B cell (primary cell): ENCODE measurements at regions not wholly inside any gene's neighbourhood (a gene's known extent, or its start where the extent isn't known, plus 50 kb on each side); places are given as distances from the start of the nearest gene placed in this dataset.

Source experiments
- ATAC-seq: fragments of 200-7000 bp; cut with Tn5 transposase; one replicate; pipeline ENCODE4 v1.10.0; 2021; ENCODE audit warnings: low read depth, mild to moderate bottlenecking, moderate number of reproducible peaks, moderate library complexity
- CTCF ChIA-PET: fragments of 350-600 bp; sonication (Branson Sonifier 250); formaldehyde crosslinking; loops from one replicate; lab custom pipeline; 2021; ENCODE audit warnings: antibody characterized with exemption, inconsistent platforms; lab: Charles Lee
- POLR2A ChIA-PET: fragments of 350-600 bp; sonication (Branson Sonifier 250); formaldehyde crosslinking; loops from one replicate; lab custom pipeline; 2021; ENCODE audit warnings: antibody characterized with exemption; lab: Charles Lee
- DNase-seq: peaks from one replicate; pipeline ENCODE4 v3.0.0; 2013
- H2AFZ ChIP-seq: 2 replicates; pipeline ENCODE4 v1.6.1; 2012; ENCODE audit warnings: mild to moderate bottlenecking, low read depth, low read length; ENCODE audit not compliant: insufficient read depth, poor library complexity, severe bottlenecking
- H3K27ac ChIP-seq, 2 donors: 1 replicate in 1 of 2; 2 replicates in 1 of 2; pipeline ENCODE4 v1.5.1; 2012 to 2013; ENCODE audit warnings: low read length in 2 of 2, mild to moderate bottlenecking in 2 of 2, moderate library complexity in 1 of 2
- H3K27me3 ChIP-seq, 4 experiments: fragments of 200-600 bp in 1 of 4; sonication (generic) in 1 of 4; replicated peaks in 1 of 4; 1 replicate in 2 of 4; 2 replicates in 2 of 4; pipeline versions ENCODE4 v1.6.1 to v1.7.0; 2013 to 2016; ENCODE audit warnings: low read length in 3 of 4, mild to moderate bottlenecking in 2 of 4, mixed read lengths in 1 of 4, moderate library complexity in 1 of 4; ENCODE audit not compliant: insufficient read depth in 4 of 4, control insufficient read depth in 3 of 4; ENCODE audit errors: control extremely low read depth in 1 of 4
- H3K36me3 ChIP-seq, 2 experiments: replicated peaks in 1 of 2; 1 replicate in 1 of 2; 2 replicates in 1 of 2; pipeline versions ENCODE4 v1.6.1 to v1.7.1; 2013; ENCODE audit warnings: low read length in 1 of 2; ENCODE audit not compliant: insufficient read depth in 2 of 2, control insufficient read depth in 1 of 2; ENCODE audit errors: control extremely low read depth in 1 of 2, extremely low read depth in 1 of 2
- H3K4me1 ChIP-seq, 2 donors: fragments of 200-600 bp in 1 of 2; sonication (generic) in 1 of 2; 1 replicate in 1 of 2; 2 replicates in 1 of 2; pipeline versions ENCODE4 v1.5.1 to v1.6.1; 2013 to 2017; ENCODE audit warnings: low read length in 2 of 2; ENCODE audit not compliant: control insufficient read depth in 2 of 2, insufficient read depth in 2 of 2
- H3K4me2 ChIP-seq: replicated peaks from 2 replicates; pipeline ENCODE3; 2012; ENCODE audit warnings: mild to moderate bottlenecking, low read depth, low read length; ENCODE audit not compliant: poor library complexity, severe bottlenecking
- H3K4me3 ChIP-seq, 5 experiments: fragments of 200-600 bp in 1 of 5; sonication (generic) in 1 of 5; 1 replicate in 3 of 5; 2 replicates in 2 of 5; pipeline versions ENCODE4 v1.5.1 to v1.7.0; 2011 to 2016; ENCODE audit warnings: low read length in 4 of 5, mild to moderate bottlenecking in 4 of 5, low read depth in 2 of 5, control low read depth in 1 of 5, moderate library complexity in 1 of 5; ENCODE audit not compliant: insufficient read depth in 1 of 5; ENCODE audit errors: control extremely low read depth in 1 of 5, extremely low read depth in 1 of 5
- H3K79me2 ChIP-seq: fragments of 200-600 bp; sonication (generic); one replicate; pipeline ENCODE4 v1.6.0; 2016; ENCODE audit warnings: low read length; ENCODE audit not compliant: control insufficient read depth, insufficient read depth
- H3K9ac ChIP-seq: fragments of 200-600 bp; sonication (generic); 2 replicates; pipeline ENCODE4 v1.6.1; 2017; ENCODE audit warnings: mild to moderate bottlenecking, low read length, moderate library complexity
- H3K9me3 ChIP-seq, 3 donors: one replicate each; pipeline versions ENCODE4 v1.6.1 to v1.7.1; 2013; ENCODE audit warnings: low read length in 2 of 3; ENCODE audit not compliant: control insufficient read depth in 2 of 3, insufficient read depth in 1 of 3; ENCODE audit errors: control extremely low read depth in 1 of 3
- H4K20me1 ChIP-seq: 2 replicates; pipeline ENCODE4 v1.6.0; 2012; ENCODE audit warnings: mild to moderate bottlenecking, low read length; ENCODE audit not compliant: insufficient read depth, control insufficient read depth, poor library complexity, severe bottlenecking
- H3K27ac Mint-ChIP-seq: one replicate; pipeline ENCODE4 v1.8.0; 2021; ENCODE audit warnings: mixed read lengths
- H3K27me3 Mint-ChIP-seq: one replicate; pipeline ENCODE4 v1.8.0; 2021; ENCODE audit warnings: mixed read lengths
- H3K4me1 Mint-ChIP-seq: one replicate; pipeline ENCODE4 v1.8.0; 2021; ENCODE audit warnings: mixed read lengths
- H3K4me3 Mint-ChIP-seq: one replicate; pipeline ENCODE4 v1.8.0; 2021; ENCODE audit warnings: mixed read lengths
- H3K9me3 Mint-ChIP-seq: one replicate; pipeline ENCODE4 v1.8.0; 2022; ENCODE audit warnings: mixed read lengths; ENCODE audit not compliant: insufficient read depth
- EZH2 ChIP-seq: IDR thresholded peaks from 2 replicates; pipeline ENCODE4 v1.6.1; 2012; ENCODE audit warnings: borderline replicate concordance, low read depth, mild to moderate bottlenecking, moderate library complexity, low read length; ENCODE audit not compliant: insufficient read depth, poor library complexity, severe bottlenecking
- WGBS: methylation state at CpG from one replicate; pipeline ENCODE4 v1.1.5; 2013; ENCODE audit warnings: missing lambda C conversion rate; ENCODE audit not compliant: insufficient coverage; 5-methylcytosine and 5-hydroxymethylcytosine counted together
- intact Hi-C: fragments of 100-400 bp; cut with micrococcal nuclease; formaldehyde crosslinking; loops from one replicate; pipeline ENCODE4 v1.10.0; 2022
- TF ChIP-seq, protein P1 (sequence below): fragments of 200-600 bp; IDR thresholded peaks from one replicate; pipeline ENCODE4 v1.8.0; 2022; ENCODE audit warnings: antibody characterized with exemption, mild to moderate bottlenecking

DNA sequence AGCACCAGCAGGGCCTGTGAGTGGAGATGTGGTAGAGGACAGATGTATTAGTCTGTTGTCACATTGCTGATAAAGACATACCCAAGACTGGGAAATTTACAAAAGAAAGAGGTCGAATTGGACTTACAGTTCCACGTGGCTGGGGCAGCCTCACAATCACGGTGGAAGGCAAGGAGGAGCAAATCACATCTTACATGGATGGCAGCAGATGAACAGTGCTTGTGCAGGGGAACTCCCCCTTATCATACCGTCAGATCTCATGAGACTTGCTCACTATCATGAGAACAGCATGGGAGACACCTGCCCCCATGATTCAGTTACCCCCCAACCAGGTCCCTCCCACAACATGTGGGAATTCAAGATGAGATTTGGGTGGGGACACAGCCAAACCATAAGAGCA, 361.9 kb downstream of the VRK1 start:
- TF ChIP-seq EZH2, result no peak
- TF ChIP-seq, protein P1, sequence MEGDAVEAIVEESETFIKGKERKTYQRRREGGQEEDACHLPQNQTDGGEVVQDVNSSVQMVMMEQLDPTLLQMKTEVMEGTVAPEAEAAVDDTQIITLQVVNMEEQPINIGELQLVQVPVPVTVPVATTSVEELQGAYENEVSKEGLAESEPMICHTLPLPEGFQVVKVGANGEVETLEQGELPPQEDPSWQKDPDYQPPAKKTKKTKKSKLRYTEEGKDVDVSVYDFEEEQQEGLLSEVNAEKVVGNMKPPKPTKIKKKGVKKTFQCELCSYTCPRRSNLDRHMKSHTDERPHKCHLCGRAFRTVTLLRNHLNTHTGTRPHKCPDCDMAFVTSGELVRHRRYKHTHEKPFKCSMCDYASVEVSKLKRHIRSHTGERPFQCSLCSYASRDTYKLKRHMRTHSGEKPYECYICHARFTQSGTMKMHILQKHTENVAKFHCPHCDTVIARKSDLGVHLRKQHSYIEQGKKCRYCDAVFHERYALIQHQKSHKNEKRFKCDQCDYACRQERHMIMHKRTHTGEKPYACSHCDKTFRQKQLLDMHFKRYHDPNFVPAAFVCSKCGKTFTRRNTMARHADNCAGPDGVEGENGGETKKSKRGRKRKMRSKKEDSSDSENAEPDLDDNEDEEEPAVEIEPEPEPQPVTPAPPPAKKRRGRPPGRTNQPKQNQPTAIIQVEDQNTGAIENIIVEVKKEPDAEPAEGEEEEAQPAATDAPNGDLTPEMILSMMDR, result no peak
- Mint-ChIP-seq H3K27me3 (peaks cover 4% of the 10 kb centered on the region), H3K9me3 (peaks cover 7% of the 10 kb centered on the region), H3K4me1 (no peaks in the 10 kb centered on the region), H3K4me3 (no peak overlapping the region), H3K27ac (no peak overlapping the region)
- H3K4me1 ChIP-seq, result no peaks in the 10 kb centered on the region
- no peak overlapping the region for H3K4me3 ChIP-seq
- H4K20me1 ChIP-seq, result no peaks in the 10 kb centered on the region
- no peak overlapping the region for H3K9ac ChIP-seq
- no peak overlapping the region for H3K27ac ChIP-seq
- ATAC-seq (no peak), DNase-seq (no peak)
- ChIA-PET POLR2A (no interaction called here), CTCF (no interaction called here)
- H3K27me3 ChIP-seq, result peaks cover 0 to 18% (median 0%) of the 10 kb centered on the region in 4 experiments
- intact Hi-C loops, result no loop called here
- H3K79me2 ChIP-seq, result no peaks in the 10 kb centered on the region
- WGBS, result 89% methylated on average over 3 of the region's 4 CpGs
- no peaks in the 10 kb centered on the region for H3K36me3 ChIP-seq
- H3K9me3 ChIP-seq, result peaks cover 0 to 32% (median 7%) of the 10 kb centered on the region in 3 donors
- no peak overlapping the region for H2AFZ ChIP-seq
- no peak overlapping the region for H3K4me2 ChIP-seq

DNA sequence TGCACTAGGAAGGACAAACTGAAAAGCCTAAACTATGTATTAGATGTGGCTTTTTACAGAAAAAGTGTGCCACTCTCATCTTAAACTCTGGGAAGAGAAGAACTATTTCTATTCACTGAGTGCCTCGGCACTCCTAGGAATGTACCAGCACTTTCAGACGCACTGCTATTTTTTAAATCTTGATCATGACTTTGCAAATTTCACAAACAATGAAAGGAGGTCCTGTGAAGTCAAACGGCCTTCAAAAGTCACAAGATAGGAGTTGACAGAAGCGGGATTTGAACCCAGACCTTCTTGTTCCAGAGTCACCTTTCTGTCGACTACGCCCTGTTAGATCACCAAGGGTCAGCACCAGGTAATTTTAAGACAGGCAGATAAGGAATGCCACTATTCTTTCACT, 365.4 kb downstream of the VRK1 start:
- WGBS, result 83% methylated on average over 6 of the region's 6 CpGs
- POLR2A ChIA-PET, result no interaction called here

More for the DNA sequence above, 365.4 kb downstream of the VRK1 start:
- Mint-ChIP-seq H3K27me3 (no peaks in the 10 kb centered on the region), H3K4me1 (no peaks in the 10 kb centered on the region), H3K9me3 (peaks cover 7% of the 10 kb centered on the region), H3K4me3 (no peak overlapping the region), H3K27ac (no peak overlapping the region)
- CTCF ChIA-PET, result no interaction called here
- intact Hi-C loops, result no loop called here
- H3K27me3 ChIP-seq, result peaks cover 0 to 7% (median 0%) of the 10 kb centered on the region in 4 experiments
- H3K4me1 ChIP-seq, result no peaks in the 10 kb centered on the region
- H3K4me2 ChIP-seq, result no peak overlapping the region
- no peak overlapping the region for H3K27ac ChIP-seq
- H3K4me3 ChIP-seq, result no peak overlapping the region
- no peak overlapping the region for H3K9ac ChIP-seq
- H3K9me3 ChIP-seq, result peaks cover 0 to 26% (median 7%) of the 10 kb centered on the region in 3 donors
- H3K36me3 ChIP-seq, result no peaks in the 10 kb centered on the region
- no peak overlapping the region for H2AFZ ChIP-seq
- no peak for ATAC-seq
- DNase-seq, result no peak
- TF ChIP-seq EZH2, result no peak
- TF ChIP-seq, protein P1, result no peak
- H4K20me1 ChIP-seq, result no peaks in the 10 kb centered on the region
- H3K79me2 ChIP-seq, result no peaks in the 10 kb centered on the region
